Spleen (tissue), 7 donors: ENCODE measurements at regions not wholly inside any gene's neighbourhood (a gene's known extent, or its start where the extent isn't known, plus 50 kb on each side); places are given as distances from the start of the nearest gene placed in this dataset.

Experiments
- POLR2A ChIP-seq, 3 donors: fragments of 450-650 bp; IDR thresholded peaks; one replicate each; pipeline ENCODE4 v1.5.1; 2017; ENCODE audit warnings: antibody characterized with exemption in 3 of 3, mild to moderate bottlenecking in 1 of 3
- POLR2AphosphoS5 ChIP-seq, 3 donors: sonication (generic); formaldehyde crosslinking; IDR thresholded peaks; one replicate each; pipeline ENCODE4 v1.5.1; 2017; ENCODE audit warnings: antibody characterized with exemption in 3 of 3
- TF ChIP-seq, protein P1 (sequence below), 11 experiments: fragments of 200-600 bp in 7 of 11; fragments of 450-650 bp in 4 of 11; sonication (generic) in 4 of 11; IDR thresholded peaks in 8 of 11; conservative IDR thresholded peaks in 3 of 11; 1 replicate in 7 of 11; 2 replicates in 4 of 11; pipeline versions ENCODE4 v1.4.0 to v1.8.0; 2016 to 2021; ENCODE audit warnings: antibody characterized with exemption in 11 of 11, inconsistent platforms in 4 of 11, mild to moderate bottlenecking in 1 of 11
- donor health status: DM: no; HTN: no; CAD: no; lungs with moderate emphysema.
- donor health status: DM: no; HTN: no; CAD: no.
- donor health status: DM: no; HTN: no; CAD: no.

DNA sequence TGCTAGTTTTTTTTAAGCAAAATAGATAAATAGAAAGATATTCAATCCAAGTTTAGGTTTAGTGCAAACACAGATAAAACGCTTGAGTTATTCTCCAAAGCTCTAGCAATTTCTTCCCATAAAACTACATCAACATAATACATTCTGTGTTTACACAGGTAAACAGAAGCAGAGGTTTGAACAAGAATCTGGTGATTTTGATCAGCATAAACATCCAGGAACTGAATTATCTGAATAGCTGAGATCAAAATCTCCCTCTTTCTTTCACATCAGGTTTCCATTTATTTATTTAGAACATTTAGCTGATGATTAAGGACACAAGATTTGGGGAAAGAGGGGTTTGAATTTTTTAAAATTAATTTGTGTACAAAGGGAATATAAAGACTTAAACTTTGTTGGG is 1564.6 kb downstream of the MRPL39 start:
- TF ChIP-seq, protein P1, sequence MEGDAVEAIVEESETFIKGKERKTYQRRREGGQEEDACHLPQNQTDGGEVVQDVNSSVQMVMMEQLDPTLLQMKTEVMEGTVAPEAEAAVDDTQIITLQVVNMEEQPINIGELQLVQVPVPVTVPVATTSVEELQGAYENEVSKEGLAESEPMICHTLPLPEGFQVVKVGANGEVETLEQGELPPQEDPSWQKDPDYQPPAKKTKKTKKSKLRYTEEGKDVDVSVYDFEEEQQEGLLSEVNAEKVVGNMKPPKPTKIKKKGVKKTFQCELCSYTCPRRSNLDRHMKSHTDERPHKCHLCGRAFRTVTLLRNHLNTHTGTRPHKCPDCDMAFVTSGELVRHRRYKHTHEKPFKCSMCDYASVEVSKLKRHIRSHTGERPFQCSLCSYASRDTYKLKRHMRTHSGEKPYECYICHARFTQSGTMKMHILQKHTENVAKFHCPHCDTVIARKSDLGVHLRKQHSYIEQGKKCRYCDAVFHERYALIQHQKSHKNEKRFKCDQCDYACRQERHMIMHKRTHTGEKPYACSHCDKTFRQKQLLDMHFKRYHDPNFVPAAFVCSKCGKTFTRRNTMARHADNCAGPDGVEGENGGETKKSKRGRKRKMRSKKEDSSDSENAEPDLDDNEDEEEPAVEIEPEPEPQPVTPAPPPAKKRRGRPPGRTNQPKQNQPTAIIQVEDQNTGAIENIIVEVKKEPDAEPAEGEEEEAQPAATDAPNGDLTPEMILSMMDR (IDR thresholded peaks at IDR 0.05 in 8 of 11, conservative IDR thresholded peaks at IDR 0.05 in 3 of 11), result no peak
- TF ChIP-seq POLR2A (IDR thresholded peaks at IDR 0.05) (no peak), POLR2AphosphoS5 (IDR thresholded peaks at IDR 0.05) (no peak)
